GM18505 (cell line): ENCODE measurements at regions not wholly inside any gene's neighbourhood (a gene's known extent, or its start where the extent isn't known, plus 50 kb on each side); places are given as distances from the start of the nearest gene placed in this dataset.

ENCODE experiments used
- ATAC-seq: cut with Tn5 transposase; IDR thresholded peaks from one replicate; pipeline ENCODE4 v1.9.1; 2021; ENCODE audit not compliant: unreplicated experiment
- POLR2A ChIP-seq: IDR thresholded peaks from 4 replicates; pipeline ENCODE4 v1.6.1; 2011; ENCODE audit warnings: borderline replicate concordance; ENCODE audit not compliant: insufficient read depth, insufficient read length; ENCODE audit errors: extremely low read depth

DNA sequence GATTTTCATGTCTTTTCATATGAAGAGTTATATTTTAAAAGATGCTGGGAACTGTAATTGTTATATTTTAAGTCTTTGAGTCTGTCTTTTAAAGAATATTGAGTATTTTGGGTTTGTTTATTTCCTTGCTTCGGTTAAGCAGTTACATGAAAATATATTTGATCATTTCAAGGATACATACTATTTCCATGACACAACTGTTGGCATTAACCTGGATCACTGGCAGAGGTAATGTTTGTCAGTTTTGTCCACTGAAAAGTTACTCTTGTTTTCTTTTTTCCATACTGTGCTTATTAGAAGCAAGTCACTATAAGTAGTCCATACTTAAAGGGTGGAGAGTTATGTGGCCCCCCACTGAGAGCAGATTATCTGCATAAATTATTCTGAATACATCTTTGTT, 1142.0 kb upstream of the TMEFF2 start:
- TF ChIP-seq POLR2A: no peak

GRCh38 chr2:193334401-193334800, 1139.7 kb upstream of the TMEFF2 start:
- no peak for ATAC-seq
- TF ChIP-seq POLR2A: no peak

More for the DNA sequence above, 1142.0 kb upstream of the TMEFF2 start:
- ATAC-seq: no peak

- no peak for ATAC-seq
- TF ChIP-seq POLR2A: no peak
These were observed 1138.8 kb upstream of the TMEFF2 start for GRCh38 chr2:193333539-193333938.

- ATAC-seq: no peak
- TF ChIP-seq POLR2A: no peak
These were observed 1138.2 kb upstream of the TMEFF2 start for GRCh38 chr2:193332941-193333340.

DNA sequence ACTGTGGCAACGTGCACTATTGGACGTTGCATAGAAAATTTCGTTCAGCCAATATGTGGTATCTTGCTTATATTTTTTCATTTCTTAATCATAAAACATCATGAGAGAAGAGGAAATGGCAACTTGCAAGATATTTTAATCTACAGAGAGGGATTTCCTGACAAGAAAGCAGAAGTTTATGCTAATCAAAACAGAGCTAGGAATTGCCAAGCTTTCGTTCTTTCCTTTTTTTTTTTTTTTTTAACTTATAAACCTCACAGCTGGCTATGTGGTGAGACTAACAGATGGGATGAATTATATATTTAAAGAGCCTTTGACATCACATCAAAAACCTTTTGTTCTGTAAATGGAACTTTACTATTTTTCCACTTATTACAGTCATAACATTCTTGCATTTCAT, 1136.9 kb upstream of the TMEFF2 start:
- ATAC-seq: no peak
- no peak for TF ChIP-seq POLR2A

DNA sequence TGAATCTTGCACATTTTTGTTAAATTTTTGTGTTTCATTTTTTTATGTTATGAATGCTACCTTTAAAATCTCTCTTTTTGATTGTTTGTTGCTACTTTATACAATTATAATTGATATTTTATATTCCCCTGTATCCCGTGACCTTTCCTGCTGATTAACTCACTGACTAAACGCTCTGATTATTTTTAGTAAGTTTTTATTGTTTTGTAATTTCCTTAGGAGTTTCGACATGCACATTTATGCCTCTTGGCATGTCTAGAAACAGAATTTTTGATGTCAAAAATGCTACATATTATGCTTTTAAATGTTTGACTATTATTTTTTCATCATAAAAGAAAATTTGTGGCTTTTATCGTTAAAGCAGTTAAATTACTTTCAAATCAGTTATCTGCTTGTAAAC, 1131.6 kb upstream of the TMEFF2 start:
- TF ChIP-seq POLR2A: no peak
- no peak for ATAC-seq

- no peak for ATAC-seq
These were observed 1120.8 kb upstream of the TMEFF2 start for GRCh38 chr2:193315428-193316091.

DNA sequence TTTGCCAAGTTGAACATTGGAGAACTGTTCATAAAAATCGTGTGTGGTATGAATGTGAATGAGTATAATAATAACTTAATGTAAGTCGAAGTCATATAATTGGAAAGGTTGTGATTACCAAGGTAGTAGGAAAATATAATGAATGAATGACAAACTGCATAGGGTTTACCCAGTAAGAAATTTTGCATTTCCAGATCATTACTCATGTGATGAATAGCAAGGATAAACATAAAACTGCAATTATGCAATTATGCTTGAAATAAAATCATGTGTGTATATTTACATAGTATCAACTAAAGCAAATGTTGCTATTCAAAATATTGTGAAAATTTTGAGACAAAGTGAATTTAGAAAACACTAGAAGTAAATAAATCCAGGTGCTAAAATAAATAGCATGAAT, 1108.7 kb upstream of the TMEFF2 start:
- no peak for ATAC-seq
- no peak for TF ChIP-seq POLR2A

More at GRCh38 chr2:193315428-193316091, 1120.8 kb upstream of the TMEFF2 start:
- no peak for TF ChIP-seq POLR2A

DNA sequence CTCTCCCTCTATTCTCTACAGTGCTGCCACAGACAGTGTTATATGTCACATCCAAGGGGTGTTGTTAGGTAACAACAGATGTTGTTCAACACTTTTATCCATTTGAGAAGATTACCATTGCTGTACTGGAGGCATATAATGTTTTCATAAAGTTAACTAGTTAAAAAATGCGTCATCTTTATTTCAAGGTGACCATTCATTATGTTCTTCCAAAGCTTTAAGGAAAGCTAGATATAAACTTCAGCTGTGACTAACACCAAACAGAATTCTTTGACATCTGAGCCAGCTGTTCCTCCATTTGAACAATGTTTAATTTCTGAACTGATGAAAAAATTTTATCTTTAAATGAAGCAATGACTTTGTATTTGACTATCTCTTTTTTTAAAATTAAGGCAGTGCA, 1099.6 kb upstream of the TMEFF2 start:
- ATAC-seq: no peak
- no peak for TF ChIP-seq POLR2A

- no peak for ATAC-seq
- TF ChIP-seq POLR2A: no peak
These were observed 1084.6 kb upstream of the TMEFF2 start for GRCh38 chr2:193279361-193279760.

DNA sequence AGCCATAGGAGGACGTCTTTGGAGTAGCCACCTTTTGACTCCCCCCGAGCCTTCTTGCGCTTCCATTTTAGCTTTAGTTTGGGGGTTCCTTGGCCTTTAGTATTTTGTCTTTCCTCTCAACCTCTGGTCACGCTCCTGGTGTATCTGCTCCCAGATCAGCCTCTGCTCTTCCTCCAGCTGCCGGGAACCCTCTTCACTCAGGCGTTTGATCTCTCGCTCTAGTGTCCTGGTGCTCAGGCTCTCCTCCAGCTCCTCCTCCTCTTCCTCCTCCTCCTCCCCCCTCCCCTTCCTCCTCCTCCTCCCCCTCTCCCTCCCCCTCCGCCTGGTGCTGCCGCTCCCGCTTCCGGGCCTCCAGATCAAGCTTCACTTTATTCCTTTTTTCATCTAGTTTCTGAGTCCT, 1082.3 kb upstream of the TMEFF2 start:
- TF ChIP-seq POLR2A: no peak
- no peak for ATAC-seq

DNA sequence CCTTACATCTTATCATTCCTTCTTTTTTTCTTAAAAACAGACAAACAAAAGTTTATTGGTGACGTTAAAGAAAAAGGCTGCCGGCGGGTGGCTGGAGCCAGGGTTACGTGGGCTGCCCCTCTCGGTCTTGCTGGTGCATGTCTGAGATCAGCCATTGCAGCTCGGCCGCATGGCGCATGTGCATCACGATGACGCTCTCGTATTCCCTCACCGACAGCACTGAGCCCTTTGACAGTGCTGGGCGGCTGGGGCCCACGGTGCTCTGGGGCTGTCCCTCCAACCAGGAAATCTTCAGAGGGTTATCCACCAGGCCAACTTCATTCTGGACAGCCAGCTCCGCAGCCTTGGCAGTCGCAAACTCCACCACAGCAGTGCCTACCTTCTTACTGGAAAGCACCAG, 1081.8 kb upstream of the TMEFF2 start:
- TF ChIP-seq POLR2A: no peak
- no peak for ATAC-seq

DNA sequence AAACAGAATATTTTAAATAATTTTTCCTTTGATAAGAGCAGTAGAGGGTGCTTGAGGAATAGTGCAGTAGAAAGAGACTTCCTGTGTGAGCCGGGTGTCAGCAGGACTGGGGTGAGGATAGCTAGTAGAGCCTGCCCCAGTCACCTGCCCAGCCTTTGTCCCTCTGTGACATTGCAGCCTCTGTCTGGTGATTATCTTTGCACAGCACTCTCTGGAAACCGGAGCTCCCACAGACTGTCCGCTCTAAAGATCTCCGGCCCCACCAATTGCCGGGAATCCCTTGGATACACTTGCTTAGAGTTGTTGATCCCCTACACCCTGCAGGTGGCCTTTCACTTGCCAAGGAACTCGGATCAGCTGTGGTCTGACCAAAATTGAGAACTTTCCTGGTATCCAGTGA, 1081.3 kb upstream of the TMEFF2 start:
- TF ChIP-seq POLR2A: no peak
- ATAC-seq: no peak

- ATAC-seq: no peak
- no peak for TF ChIP-seq POLR2A
These were observed 1077.3 kb upstream of the TMEFF2 start for GRCh38 chr2:193272011-193272410.

DNA sequence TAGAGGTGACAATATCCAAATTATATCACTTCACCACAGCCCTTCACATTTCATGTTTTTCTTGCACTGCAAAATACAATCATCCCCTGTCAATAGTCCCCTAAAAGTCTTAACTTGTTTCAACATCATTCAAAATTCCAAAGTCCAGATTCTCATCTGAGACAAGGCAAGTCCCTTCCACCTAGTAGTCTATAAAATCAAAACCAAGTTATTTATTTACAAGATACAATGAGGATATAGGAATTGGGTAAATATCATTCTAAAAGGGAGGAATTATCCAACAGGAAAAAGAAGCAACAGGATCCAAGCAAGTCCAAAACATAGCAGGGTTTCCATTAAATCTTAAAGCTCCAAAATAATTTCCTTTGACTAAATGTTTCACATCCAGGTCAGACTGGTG, 1076.1 kb upstream of the TMEFF2 start:
- no peak for TF ChIP-seq POLR2A
- no peak for ATAC-seq
